Effector memory CD8-positive, alpha-beta T cell (primary cell): ENCODE measurements at regions not wholly inside any gene's neighbourhood (a gene's known extent, or its start where the extent isn't known, plus 50 kb on each side); places are given as distances from the start of the nearest gene placed in this dataset.

Experiments used
- ATAC-seq: fragments of 150-1000 bp; cut with Tn5 transposase; replicated peaks from 2 replicates; pipeline ENCODE4 v1.10.0; 2021; ENCODE audit warnings: mild to moderate bottlenecking, moderate library complexity
- DNase-seq, 3 experiments: peaks; one replicate each; pipeline ENCODE4 v3.0.0; 2021
- H3K27ac Mint-ChIP-seq, 2 donors: one replicate each; pipeline ENCODE4 v1.8.0; 2022; ENCODE audit warnings: mild to moderate bottlenecking in 2 of 2, mixed read lengths in 2 of 2, moderate library complexity in 2 of 2
- H3K27me3 Mint-ChIP-seq, 2 donors: one replicate each; pipeline ENCODE4 v1.8.0; 2022; ENCODE audit warnings: mixed read lengths in 2 of 2
- H3K36me3 Mint-ChIP-seq: one replicate; pipeline ENCODE4 v1.8.0; 2022; ENCODE audit warnings: mild to moderate bottlenecking, moderate library complexity, mixed read lengths; ENCODE audit not compliant: insufficient read depth
- H3K4me1 Mint-ChIP-seq, 2 donors: one replicate each; pipeline ENCODE4 v1.8.0; 2022; ENCODE audit warnings: low read depth in 2 of 2, mixed read lengths in 2 of 2
- H3K4me3 Mint-ChIP-seq, 2 donors: one replicate each; pipeline ENCODE4 v1.8.0; 2022; ENCODE audit warnings: mild to moderate bottlenecking in 2 of 2, mixed read lengths in 2 of 2, moderate library complexity in 2 of 2
- H3K9me3 Mint-ChIP-seq, 2 donors: one replicate each; pipeline ENCODE4 v1.8.0; 2022; ENCODE audit warnings: mixed read lengths in 2 of 2

GRCh38 chr5:171654881-171655280 lies 130.7 kb upstream of the SMIM23 start:
- Mint-ChIP-seq H3K36me3 (no peaks in the 10 kb centered on the region), H3K9me3 (no peaks in the 10 kb centered on the region), H3K27ac (no peak overlapping the region), H3K4me1 (no peaks in the 10 kb centered on the region), H3K4me3 (no peak overlapping the region), H3K27me3 (peaks cover 7 to 10% of the 10 kb centered on the region in 2 donors)
- no peak for DNase-seq
- no peak for ATAC-seq

DNA sequence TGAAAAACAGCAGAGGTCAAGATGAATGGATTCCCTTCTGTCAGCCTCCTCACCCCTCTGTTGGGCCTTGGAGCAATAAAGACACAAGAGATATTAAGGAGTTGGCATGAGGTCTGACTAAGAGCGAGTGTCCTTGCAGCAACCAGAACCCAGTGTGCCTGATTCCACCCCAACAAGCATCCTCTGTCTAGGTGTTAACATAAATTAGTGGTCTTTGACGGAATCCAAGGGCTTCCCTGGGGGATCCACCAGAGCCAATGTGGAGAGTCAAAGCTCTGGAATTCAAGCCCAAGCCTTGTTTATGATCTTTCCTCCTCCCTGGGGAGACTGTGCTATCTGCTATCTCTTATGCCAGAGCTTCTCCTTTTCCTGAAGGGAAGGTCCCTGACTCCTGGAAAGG lies 128.1 kb upstream of the SMIM23 start:
- Mint-ChIP-seq H3K27ac (no peak overlapping the region), H3K9me3 (no peaks in the 10 kb centered on the region), H3K4me3 (no peak overlapping the region), H3K27me3 (peaks cover 7 to 10% of the 10 kb centered on the region in 2 donors), H3K4me1 (no peaks in the 10 kb centered on the region), H3K36me3 (no peaks in the 10 kb centered on the region)
- DNase-seq (no peak), ATAC-seq (no peak)

GRCh38 chr5:171659896-171660295 lies 125.7 kb upstream of the SMIM23 start:
- no peaks in the 10 kb centered on the region for H3K4me1 Mint-ChIP-seq
- ATAC-seq = no peak
- no peak overlapping the region for H3K27ac Mint-ChIP-seq
- H3K4me3 Mint-ChIP-seq = no peak overlapping the region
- H3K36me3 Mint-ChIP-seq = no peaks in the 10 kb centered on the region
- no peak for DNase-seq
- H3K9me3 Mint-ChIP-seq = no peaks in the 10 kb centered on the region
- peaks cover 2 to 11% of the 10 kb centered on the region in 2 donors for H3K27me3 Mint-ChIP-seq

DNA sequence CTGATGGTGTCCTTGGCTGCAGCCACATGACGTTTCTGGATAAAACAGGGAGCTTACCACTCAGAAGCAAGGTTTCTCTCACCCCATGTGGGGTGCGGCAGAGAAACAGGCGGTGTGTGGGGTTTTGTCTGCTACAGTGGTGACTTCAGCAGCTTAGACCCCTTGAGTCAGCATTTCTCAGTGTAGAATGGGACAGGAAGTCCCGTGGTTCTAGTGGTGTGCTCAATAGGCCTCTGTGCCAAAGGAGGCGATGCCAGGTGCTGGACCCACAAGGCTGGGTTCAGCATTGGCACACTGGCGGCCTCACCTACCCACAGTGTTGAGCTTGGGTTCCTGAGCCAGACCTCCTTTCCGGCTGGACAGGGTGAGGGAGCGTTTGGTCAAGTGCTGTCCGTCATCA lies 125.2 kb upstream of the SMIM23 start:
- Mint-ChIP-seq H3K27ac (no peak overlapping the region), H3K4me3 (no peak overlapping the region), H3K27me3 (peaks cover 7 to 11% of the 10 kb centered on the region in 2 donors), H3K4me1 (no peaks in the 10 kb centered on the region), H3K36me3 (no peaks in the 10 kb centered on the region), H3K9me3 (no peaks in the 10 kb centered on the region)
- DNase-seq (no peak), ATAC-seq (peak; percentile 64)

GRCh38 chr5:171661143-171661542 lies 124.5 kb upstream of the SMIM23 start:
- no peaks in the 10 kb centered on the region for H3K4me1 Mint-ChIP-seq
- no peak overlapping the region for H3K27ac Mint-ChIP-seq
- no peak overlapping the region for H3K4me3 Mint-ChIP-seq
- no peaks in the 10 kb centered on the region for H3K9me3 Mint-ChIP-seq
- ATAC-seq (no peak), DNase-seq (no peak)
- peaks cover 9 to 18% of the 10 kb centered on the region in 2 donors for H3K27me3 Mint-ChIP-seq
- no peaks in the 10 kb centered on the region for H3K36me3 Mint-ChIP-seq

DNA sequence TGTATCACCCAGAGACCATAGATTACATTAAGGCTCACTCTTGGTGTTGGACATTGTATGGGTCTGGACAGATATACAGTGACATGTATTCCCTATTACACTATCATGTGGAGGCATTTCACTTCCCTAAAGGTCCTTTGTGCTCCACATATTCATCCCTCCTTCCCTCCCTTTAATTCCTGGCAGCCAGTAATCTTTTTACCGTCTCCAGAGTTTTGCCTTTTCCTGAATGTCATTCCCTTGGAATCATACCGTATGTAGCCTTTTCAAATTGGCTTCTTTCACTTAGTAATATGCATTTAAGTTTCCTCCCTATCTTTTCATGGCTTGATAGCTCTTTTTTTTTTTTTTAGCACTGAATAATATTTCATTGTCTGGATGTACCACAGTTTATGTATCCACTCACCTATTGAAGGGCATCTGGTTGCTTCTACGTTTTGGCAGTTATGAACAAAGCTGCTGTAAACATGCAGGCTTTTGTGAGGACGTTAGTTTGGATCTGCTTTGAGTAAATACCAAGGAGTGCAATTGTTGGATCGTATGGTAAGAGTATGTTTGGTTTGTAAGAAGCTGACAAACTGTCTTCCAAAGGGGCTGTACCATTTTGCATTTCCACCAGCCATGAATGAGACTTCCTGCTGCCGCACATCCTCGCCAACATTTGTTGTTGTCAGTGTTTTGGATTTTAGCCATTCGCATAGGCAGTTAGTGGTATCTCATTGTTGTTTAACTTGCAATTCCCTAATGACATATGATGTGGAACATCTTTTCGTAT lies 122.1 kb upstream of the SMIM23 start:
- no peak overlapping the region for H3K27ac Mint-ChIP-seq
- DNase-seq (no peak), ATAC-seq (no peak)
- no peaks in the 10 kb centered on the region for H3K4me1 Mint-ChIP-seq
- H3K36me3 Mint-ChIP-seq = no peaks in the 10 kb centered on the region
- H3K9me3 Mint-ChIP-seq = no peaks in the 10 kb centered on the region
- peaks cover 15 to 31% of the 10 kb centered on the region in 2 donors for H3K27me3 Mint-ChIP-seq
- no peak overlapping the region for H3K4me3 Mint-ChIP-seq

DNA sequence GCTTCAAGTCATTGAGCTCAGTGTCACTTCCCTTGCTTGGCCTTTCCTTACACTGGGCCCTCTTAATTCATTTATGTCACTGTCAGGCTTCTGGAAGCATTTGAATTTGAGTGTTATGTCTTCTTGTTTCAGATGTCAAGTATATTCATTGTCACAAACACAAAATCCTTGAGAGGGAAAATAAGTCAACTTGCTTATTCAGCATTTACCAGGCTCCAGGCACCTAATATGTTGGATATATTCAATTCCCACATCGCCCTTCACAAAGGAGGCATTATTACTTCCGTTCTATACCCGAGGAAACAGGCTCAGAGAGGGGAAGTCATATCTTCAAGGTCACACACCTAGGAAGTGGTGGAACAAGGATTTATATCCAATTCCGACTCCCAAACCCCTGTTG lies 121.1 kb upstream of the SMIM23 start:
- ATAC-seq = no peak
- Mint-ChIP-seq H3K4me1 (no peaks in the 10 kb centered on the region), H3K9me3 (no peaks in the 10 kb centered on the region), H3K27me3 (peaks cover 19 to 31% of the 10 kb centered on the region in 2 donors), H3K27ac (no peak overlapping the region), H3K36me3 (no peaks in the 10 kb centered on the region), H3K4me3 (no peak overlapping the region)
- DNase-seq = no peak

- ATAC-seq (no peak), DNase-seq (no peak)
- no peaks in the 10 kb centered on the region for H3K9me3 Mint-ChIP-seq
- no peak overlapping the region for H3K27ac Mint-ChIP-seq
- no peak overlapping the region for H3K4me3 Mint-ChIP-seq
- H3K36me3 Mint-ChIP-seq = no peaks in the 10 kb centered on the region
- H3K27me3 Mint-ChIP-seq = peaks cover 33 to 47% of the 10 kb centered on the region in 2 donors
- H3K4me1 Mint-ChIP-seq = no peaks in the 10 kb centered on the region
Measured at GRCh38 chr5:171666815-171667214, 118.8 kb upstream of the SMIM23 start.

GRCh38 chr5:171667341-171668096 lies 118.1 kb upstream of the SMIM23 start:
- H3K4me3 Mint-ChIP-seq = no peak overlapping the region
- no peaks in the 10 kb centered on the region for H3K36me3 Mint-ChIP-seq
- no peak overlapping the region for H3K27ac Mint-ChIP-seq
- H3K27me3 Mint-ChIP-seq = peaks cover 34 to 47% of the 10 kb centered on the region in 2 donors
- no peak for DNase-seq
- no peaks in the 10 kb centered on the region for H3K9me3 Mint-ChIP-seq
- H3K4me1 Mint-ChIP-seq = no peaks in the 10 kb centered on the region
- ATAC-seq = no peak

GRCh38 chr5:171668097-171668412 lies 117.6 kb upstream of the SMIM23 start:
- ATAC-seq = no peak
- Mint-ChIP-seq H3K4me1 (no peaks in the 10 kb centered on the region), H3K4me3 (no peak overlapping the region)

DNA sequence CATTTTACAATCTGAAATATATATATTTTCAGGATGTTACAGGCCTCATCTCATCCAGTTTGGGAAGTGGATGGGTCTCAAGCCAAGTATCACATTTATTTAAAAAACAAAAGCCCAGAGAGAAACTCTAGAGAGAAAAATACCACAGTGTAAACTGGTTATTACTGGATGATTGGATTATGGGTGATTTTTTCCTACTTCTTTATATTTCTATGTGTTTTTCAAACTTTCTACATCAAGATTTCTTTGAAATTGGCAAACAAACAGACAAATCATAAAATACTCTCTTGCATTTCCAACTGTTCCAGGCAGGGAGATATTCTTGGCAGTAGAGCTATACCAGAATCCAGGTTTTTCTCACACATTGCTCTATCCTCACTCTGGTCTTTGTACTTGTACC lies 116.0 kb upstream of the SMIM23 start:
- ATAC-seq (no peak), DNase-seq (no peak)
- no peak overlapping the region for H3K27ac Mint-ChIP-seq
- H3K36me3 Mint-ChIP-seq = no peaks in the 10 kb centered on the region
- H3K4me3 Mint-ChIP-seq = no peak overlapping the region
- no peaks in the 10 kb centered on the region for H3K4me1 Mint-ChIP-seq
- peaks cover 34 to 54% of the 10 kb centered on the region in 2 donors for H3K27me3 Mint-ChIP-seq
- no peaks in the 10 kb centered on the region for H3K9me3 Mint-ChIP-seq

More at GRCh38 chr5:171668097-171668412, 117.6 kb upstream of the SMIM23 start:
- Mint-ChIP-seq H3K27ac (no peak overlapping the region), H3K27me3 (peaks cover 34 to 47% of the 10 kb centered on the region in 2 donors), H3K36me3 (no peaks in the 10 kb centered on the region), H3K9me3 (no peaks in the 10 kb centered on the region)
- no peak for DNase-seq

DNA sequence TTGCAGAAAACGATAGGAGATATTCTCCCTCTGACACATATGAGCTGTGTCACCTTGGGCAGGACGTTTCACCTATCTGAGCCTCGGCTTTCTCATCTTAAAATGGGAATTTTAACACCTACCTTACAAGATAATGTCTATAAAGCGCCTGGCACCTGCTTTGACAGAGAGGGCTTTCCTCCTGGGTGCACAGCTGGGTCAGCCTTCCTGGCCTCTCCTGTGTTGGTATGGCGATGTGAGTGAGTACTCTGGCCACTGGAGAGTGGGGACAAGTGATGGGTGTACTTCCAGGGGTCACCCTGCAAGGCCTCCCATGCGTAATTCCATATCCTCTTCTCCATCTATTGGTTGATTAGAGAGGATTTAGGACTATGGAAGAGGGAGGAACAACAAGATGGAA lies 113.1 kb upstream of the SMIM23 start:
- Mint-ChIP-seq H3K27me3 (peaks cover 40 to 42% of the 10 kb centered on the region in 2 donors), H3K36me3 (no peaks in the 10 kb centered on the region), H3K4me1 (no peaks in the 10 kb centered on the region), H3K27ac (no peak overlapping the region), H3K9me3 (no peaks in the 10 kb centered on the region), H3K4me3 (no peak overlapping the region)
- DNase-seq (no peak), ATAC-seq (no peak)

DNA sequence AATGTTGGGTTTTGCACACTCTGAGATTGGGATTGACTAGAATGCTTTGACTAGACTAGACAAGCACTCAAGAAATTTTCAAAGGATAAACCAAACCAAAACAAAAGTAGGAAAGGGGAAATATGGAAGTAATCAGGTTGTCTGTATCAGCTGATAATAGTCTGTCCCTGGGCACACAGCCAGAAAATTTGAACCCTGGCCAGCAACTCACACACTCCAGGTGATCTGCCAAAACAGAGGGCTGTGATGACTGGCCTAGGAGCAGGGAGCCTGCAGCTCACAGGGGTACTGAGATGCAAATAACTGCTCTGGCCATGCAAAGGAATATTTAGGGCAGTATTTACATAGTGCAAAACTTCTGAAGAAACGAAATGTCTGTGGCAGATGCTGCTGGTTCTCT lies 112.3 kb upstream of the SMIM23 start:
- peaks cover 43 to 50% of the 10 kb centered on the region in 2 donors for H3K27me3 Mint-ChIP-seq
- no peak overlapping the region for H3K4me3 Mint-ChIP-seq
- no peaks in the 10 kb centered on the region for H3K9me3 Mint-ChIP-seq
- no peak overlapping the region for H3K27ac Mint-ChIP-seq
- H3K36me3 Mint-ChIP-seq = no peaks in the 10 kb centered on the region
- no peak for ATAC-seq
- no peak for DNase-seq
- no peaks in the 10 kb centered on the region for H3K4me1 Mint-ChIP-seq

GRCh38 chr5:171673840-171674239 lies 111.8 kb upstream of the SMIM23 start:
- ATAC-seq (no peak), DNase-seq (no peak)
- H3K4me1 Mint-ChIP-seq = no peaks in the 10 kb centered on the region
- H3K27ac Mint-ChIP-seq = no peak overlapping the region
- H3K36me3 Mint-ChIP-seq = no peaks in the 10 kb centered on the region
- H3K9me3 Mint-ChIP-seq = no peaks in the 10 kb centered on the region
- H3K4me3 Mint-ChIP-seq = no peak overlapping the region
- peaks cover 43 to 55% of the 10 kb centered on the region in 2 donors for H3K27me3 Mint-ChIP-seq
